HepG2 (cell line): ENCODE measurements at regions not wholly inside any gene's neighbourhood (a gene's known extent, or its start where the extent isn't known, plus 50 kb on each side); places are given as distances from the start of the nearest gene placed in this dataset.

ENCODE experiments used
- ATF7 ChIP-seq, 2 experiments: fragments of 450-650 bp in 1 of 2; sonication (generic) in 1 of 2; formaldehyde crosslinking in 1 of 2; IDR thresholded peaks; 2 replicates each; pipeline versions ENCODE4 v1.4.0 to v1.6.1; 2016 to 2020; ENCODE audit warnings: antibody characterized with exemption in 1 of 2, mild to moderate bottlenecking in 1 of 2, missing genetic modification reagents in 1 of 2
- CAMTA2 ChIP-seq: sonication (generic); formaldehyde crosslinking; IDR thresholded peaks from 2 replicates; pipeline ENCODE4 v1.4.0; 2020; ENCODE audit warnings: mild to moderate bottlenecking, missing genetic modification reagents, borderline replicate concordance
- CHD2 ChIP-seq: IDR thresholded peaks from 2 replicates; pipeline ENCODE4 v1.6.1; 2011; ENCODE audit warnings: low read depth, low read length, improper control_type of control experiment
- MYC ChIP-seq: sonication (generic); formaldehyde crosslinking; IDR thresholded peaks from 2 replicates; pipeline ENCODE4 v1.9.0; 2021; ENCODE audit warnings: missing genetic modification reagents, borderline replicate concordance
- NFE2 ChIP-seq: sonication (generic); formaldehyde crosslinking; IDR thresholded peaks from 2 replicates; pipeline ENCODE4 v1.4.0; 2020; ENCODE audit warnings: missing genetic modification reagents
- POLR2G ChIP-seq: fragments of 200-400 bp; formaldehyde crosslinking; IDR thresholded peaks from 2 replicates; pipeline ENCODE4 v1.6.1; 2018; ENCODE audit warnings: mild to moderate bottlenecking, low read depth, low read length, moderate library complexity
- SRSF9 ChIP-seq: fragments of 200-400 bp; formaldehyde crosslinking; IDR thresholded peaks from 2 replicates; pipeline ENCODE4 v1.6.1; 2018; ENCODE audit warnings: borderline replicate concordance, mild to moderate bottlenecking, low read depth, low read length; ENCODE audit not compliant: insufficient read depth, poor library complexity, severe bottlenecking
- YY1 ChIP-seq: IDR thresholded peaks from 2 replicates; pipeline ENCODE4 v1.6.1; 2011; ENCODE audit warnings: low read length, low read depth, moderate library complexity, mild to moderate bottlenecking; ENCODE audit not compliant: insufficient read depth, insufficient replicate concordance
- ZNF510 ChIP-seq: sonication (generic); formaldehyde crosslinking; IDR thresholded peaks from 2 replicates; pipeline ENCODE4 v1.4.0; 2020; ENCODE audit warnings: low read depth, mild to moderate bottlenecking, missing genetic modification reagents
- ZNF713 ChIP-seq: sonication (generic); formaldehyde crosslinking; IDR thresholded peaks from 2 replicates; pipeline ENCODE4 v1.4.0; 2020; ENCODE audit warnings: mild to moderate bottlenecking, missing genetic modification reagents
- ZNF839 ChIP-seq: sonication (generic); formaldehyde crosslinking; IDR thresholded peaks from 2 replicates; pipeline ENCODE4 v1.4.0; 2020; ENCODE audit warnings: missing genetic modification reagents, mild to moderate bottlenecking, borderline replicate concordance
- ZNF879 ChIP-seq: sonication (generic); formaldehyde crosslinking; IDR thresholded peaks from 2 replicates; pipeline ENCODE4 v1.8.1; 2023; ENCODE audit warnings: missing genetic modification reagents
- TF ChIP-seq, protein P1 (sequence below): IDR thresholded peaks from 2 replicates; pipeline ENCODE4 v1.6.1; 2016; ENCODE audit warnings: missing compliant biosample characterization, missing genetic modification reagents, borderline replicate concordance

DNA sequence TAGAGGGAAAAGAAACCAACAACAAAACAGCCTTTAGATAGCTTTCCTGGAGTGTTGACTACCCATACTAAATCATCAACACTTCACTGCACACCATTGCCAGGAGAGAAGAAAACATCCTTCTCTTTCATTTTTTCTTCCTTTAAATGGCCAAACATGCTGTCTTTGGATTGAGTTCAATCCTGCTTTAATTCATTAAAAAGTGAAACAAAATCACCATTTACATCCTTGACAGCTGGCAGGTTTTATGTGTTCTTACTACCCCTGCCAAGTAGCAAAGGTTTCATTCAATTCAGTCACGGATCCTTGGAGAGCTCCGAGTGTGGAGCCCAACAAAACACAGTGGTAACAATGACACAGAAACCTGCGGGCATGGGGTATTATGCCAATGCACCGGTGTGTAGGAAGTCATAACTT, 568.3 kb downstream of the ANKRD50 start:
- TF ChIP-seq SRSF9 (no peak), ZNF510 (CRISPR knock-in tag) (no peak), ATF7 (IDR thresholded peaks at IDR 0.05) (no peak), ATF7 (CRISPR knock-in tag; IDR thresholded peaks at IDR 0.05) (no peak), ZNF879 (CRISPR knock-in tag) (no peak), ZNF839 (CRISPR knock-in tag) (no peak), MYC (CRISPR knock-in tag) (no peak), CHD2 (no peak), NFE2 (CRISPR knock-in tag) (no peak), ZNF713 (CRISPR knock-in tag) (no peak), YY1 (no peak), POLR2G (no peak), CAMTA2 (no peak)
- TF ChIP-seq, protein P1, sequence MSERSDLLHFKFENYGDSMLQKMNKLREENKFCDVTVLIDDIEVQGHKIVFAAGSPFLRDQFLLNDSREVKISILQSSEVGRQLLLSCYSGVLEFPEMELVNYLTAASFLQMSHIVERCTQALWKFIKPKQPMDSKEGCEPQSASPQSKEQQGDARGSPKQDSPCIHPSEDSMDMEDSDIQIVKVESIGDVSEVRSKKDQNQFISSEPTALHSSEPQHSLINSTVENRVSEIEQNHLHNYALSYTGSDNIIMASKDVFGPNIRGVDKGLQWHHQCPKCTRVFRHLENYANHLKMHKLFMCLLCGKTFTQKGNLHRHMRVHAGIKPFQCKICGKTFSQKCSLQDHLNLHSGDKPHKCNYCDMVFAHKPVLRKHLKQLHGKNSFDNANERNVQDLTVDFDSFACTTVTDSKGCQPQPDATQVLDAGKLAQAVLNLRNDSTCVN (CRISPR knock-in tag) = no peak
